AG04450 (cell line): ENCODE measurements at regions not wholly inside any gene's neighbourhood (a gene's known extent, or its start where the extent isn't known, plus 50 kb on each side); places are given as distances from the start of the nearest gene placed in this dataset.

Source experiments
- CTCF ChIA-PET: fragments of 300-600, 350-600 bp; formaldehyde crosslinking; extraction: SDS; loops from one replicate; lab custom pipeline; 2022; ENCODE audit warnings: antibody characterized with exemption, inconsistent platforms; lab: Charles Lee
- POLR2A ChIA-PET: fragments of 350-600 bp; formaldehyde crosslinking; extraction: SDS; loops from one replicate; lab custom pipeline; 2021; ENCODE audit warnings: antibody characterized with exemption, inconsistent platforms; lab: Yijun Ruan, JAX
- DNase-seq: peaks from one replicate; pipeline ENCODE4 v3.0.0-alpha.2; 2011; ENCODE audit warnings: low read depth, low spot score
- H3K27ac ChIP-seq: one replicate; pipeline ENCODE4 v1.5.1; 2012; ENCODE audit warnings: low read depth, low read length, control low read depth
- H3K27me3 ChIP-seq: one replicate; pipeline ENCODE4 v1.6.0; 2012; ENCODE audit warnings: low read length; ENCODE audit not compliant: control insufficient read depth, insufficient read depth
- H3K4me3 ChIP-seq: 2 replicates; pipeline ENCODE4 v1.5.1; 2011; ENCODE audit warnings: mild to moderate bottlenecking, low read depth, low read length, control low read depth
- H3K9me3 ChIP-seq: 2 replicates; pipeline ENCODE4 v1.5.1; 2012; ENCODE audit warnings: low read length; ENCODE audit not compliant: control insufficient read depth, insufficient read depth
- TF ChIP-seq, protein P1 (sequence below): IDR thresholded peaks from 2 replicates; pipeline ENCODE4 v1.5.1; 2011; ENCODE audit warnings: low read depth, low read length, control low read depth, inconsistent platforms

DNA sequence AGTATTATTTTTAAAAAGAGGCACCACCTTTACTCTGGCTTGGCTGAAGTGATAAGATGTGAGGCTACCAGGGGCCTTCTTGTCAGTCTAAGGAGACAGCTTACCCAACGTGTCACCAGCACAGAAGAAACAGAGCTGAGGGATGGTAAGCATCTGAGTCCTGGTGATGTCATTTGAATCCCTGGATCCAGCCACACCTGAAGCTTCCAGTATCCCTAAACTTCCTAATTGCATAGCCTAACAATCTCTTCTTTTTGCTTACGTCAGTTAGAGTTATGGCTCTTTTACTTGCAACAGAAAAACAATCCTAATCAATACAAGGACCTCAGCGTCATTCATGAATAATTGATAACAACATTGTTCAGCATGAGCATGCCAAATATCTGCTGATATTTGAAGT lies 436.6 kb downstream of the SHISA9 start:
- Histone ChIP-seq H3K27me3 (no peaks in the 10 kb centered on the region), H3K9me3 (peaks cover 17% of the 10 kb centered on the region; the same call in 1 of the 2 replicates), H3K4me3 (no peak overlapping the region), H3K27ac (no peak overlapping the region)
- TF ChIP-seq, protein P1, sequence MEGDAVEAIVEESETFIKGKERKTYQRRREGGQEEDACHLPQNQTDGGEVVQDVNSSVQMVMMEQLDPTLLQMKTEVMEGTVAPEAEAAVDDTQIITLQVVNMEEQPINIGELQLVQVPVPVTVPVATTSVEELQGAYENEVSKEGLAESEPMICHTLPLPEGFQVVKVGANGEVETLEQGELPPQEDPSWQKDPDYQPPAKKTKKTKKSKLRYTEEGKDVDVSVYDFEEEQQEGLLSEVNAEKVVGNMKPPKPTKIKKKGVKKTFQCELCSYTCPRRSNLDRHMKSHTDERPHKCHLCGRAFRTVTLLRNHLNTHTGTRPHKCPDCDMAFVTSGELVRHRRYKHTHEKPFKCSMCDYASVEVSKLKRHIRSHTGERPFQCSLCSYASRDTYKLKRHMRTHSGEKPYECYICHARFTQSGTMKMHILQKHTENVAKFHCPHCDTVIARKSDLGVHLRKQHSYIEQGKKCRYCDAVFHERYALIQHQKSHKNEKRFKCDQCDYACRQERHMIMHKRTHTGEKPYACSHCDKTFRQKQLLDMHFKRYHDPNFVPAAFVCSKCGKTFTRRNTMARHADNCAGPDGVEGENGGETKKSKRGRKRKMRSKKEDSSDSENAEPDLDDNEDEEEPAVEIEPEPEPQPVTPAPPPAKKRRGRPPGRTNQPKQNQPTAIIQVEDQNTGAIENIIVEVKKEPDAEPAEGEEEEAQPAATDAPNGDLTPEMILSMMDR, result no peak
- CTCF ChIA-PET, result no interaction called here
- no peak for DNase-seq
- POLR2A ChIA-PET, result no interaction called here

GRCh38 chr16:13342675-13343074 lies 441.3 kb downstream of the SHISA9 start:
- POLR2A ChIA-PET, result no interaction called here
- Histone ChIP-seq H3K27me3 (no peaks in the 10 kb centered on the region), H3K27ac (no peak overlapping the region), H3K9me3 (peaks cover 9% of the 10 kb centered on the region; the same call in 1 of the 2 replicates), H3K4me3 (no peak overlapping the region)
- no peak for DNase-seq
- TF ChIP-seq, protein P1, result no peak
- CTCF ChIA-PET, result no interaction called here

GRCh38 chr16:13344001-13344400 lies 442.6 kb downstream of the SHISA9 start:
- TF ChIP-seq, protein P1, result no peak
- Histone ChIP-seq H3K27me3 (no peaks in the 10 kb centered on the region), H3K4me3 (no peak overlapping the region), H3K27ac (no peak overlapping the region), H3K9me3 (peaks cover 6% of the 10 kb centered on the region; the same call in 1 of the 2 replicates)
- ChIA-PET POLR2A (no interaction called here), CTCF (no interaction called here)
- DNase-seq, result no peak

DNA sequence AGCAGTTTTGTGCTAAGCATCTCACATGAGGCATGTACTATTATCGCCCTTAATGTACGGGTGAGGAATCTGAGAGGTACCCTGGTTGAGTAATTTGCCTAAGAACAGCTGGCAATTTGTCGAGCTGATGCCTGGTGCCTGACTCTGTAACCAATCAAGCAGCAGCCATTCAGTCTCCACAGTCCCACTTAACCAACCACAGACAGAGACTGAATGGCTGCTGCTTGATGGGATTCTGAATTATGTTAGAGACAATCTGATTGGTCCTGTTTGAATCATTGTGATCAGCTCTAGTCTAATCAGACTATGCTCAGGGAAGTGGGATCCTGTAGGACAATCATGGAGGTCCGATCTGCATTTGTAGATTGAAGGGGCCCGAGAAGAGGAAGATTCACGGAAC lies 447.0 kb downstream of the SHISA9 start:
- POLR2A ChIA-PET, result no interaction called here
- CTCF ChIA-PET, result no interaction called here
- no peaks in the 10 kb centered on the region for H3K27me3 ChIP-seq
- TF ChIP-seq, protein P1, result no peak
- H3K4me3 ChIP-seq, result no peak overlapping the region
- no peak for DNase-seq
- no peak overlapping the region for H3K27ac ChIP-seq
- H3K9me3 ChIP-seq, result peaks cover 5% of the 10 kb centered on the region; the same call in 1 of the 2 replicates

DNA sequence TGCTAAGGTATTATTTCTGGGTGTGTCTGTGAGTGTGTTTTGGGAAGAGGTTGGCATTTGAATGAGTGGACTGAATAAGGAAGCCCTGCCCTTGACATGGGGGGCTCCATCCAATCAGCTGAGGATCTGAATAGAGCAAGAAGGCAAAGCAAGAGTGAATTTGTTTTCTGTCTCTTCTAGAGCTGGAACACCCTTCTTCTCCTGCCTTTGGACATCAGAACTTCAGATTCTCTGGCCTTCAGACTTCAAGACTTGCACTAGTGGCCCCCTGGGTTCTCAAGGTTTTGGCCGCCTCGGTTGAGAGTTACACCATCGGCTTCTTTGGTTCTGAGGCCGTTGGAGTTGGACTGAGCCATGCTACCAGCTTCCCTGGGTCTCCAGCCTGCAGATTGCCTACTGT lies 448.6 kb downstream of the SHISA9 start:
- TF ChIP-seq, protein P1, result no peak
- no peaks in the 10 kb centered on the region for H3K27me3 ChIP-seq
- POLR2A ChIA-PET, result no interaction called here
- CTCF ChIA-PET, result no interaction called here
- H3K9me3 ChIP-seq, result peaks cover 5% of the 10 kb centered on the region; the same call in 1 of the 2 replicates
- no peak overlapping the region for H3K27ac ChIP-seq
- H3K4me3 ChIP-seq, result no peak overlapping the region
- no peak for DNase-seq
